GM23248 (cell line): ENCODE measurements at regions not wholly inside any gene's neighbourhood (a gene's known extent, or its start where the extent isn't known, plus 50 kb on each side); places are given as distances from the start of the nearest gene placed in this dataset.

ENCODE experiments used
- EZH2 ChIP-seq: fragments of 200-600 bp; sonication (generic); IDR thresholded peaks from 2 replicates; pipeline ENCODE4 v1.6.1; 2018; ENCODE audit warnings: antibody characterized with exemption, mild to moderate bottlenecking; ENCODE audit not compliant: insufficient read depth, poor library complexity, severe bottlenecking
- EZH2phosphoT487 ChIP-seq: fragments of 200-600 bp; sonication (generic); IDR thresholded peaks from 2 replicates; pipeline ENCODE4 v1.6.1; 2018; ENCODE audit warnings: antibody characterized with exemption, moderate library complexity, mild to moderate bottlenecking, low read depth; ENCODE audit not compliant: insufficient read depth

- TF ChIP-seq EZH2, result no peak
- TF ChIP-seq EZH2phosphoT487, result no peak
These were observed 57.1 kb upstream of the GPCPD1 start for GRCh38 chr20:5667705-5668528.
